ENCODE measurements at regions not wholly inside any gene's neighbourhood (a gene's known extent, or its start where the extent isn't known, plus 50 kb on each side); places are given as distances from the start of the nearest gene placed in this dataset.

DNA sequence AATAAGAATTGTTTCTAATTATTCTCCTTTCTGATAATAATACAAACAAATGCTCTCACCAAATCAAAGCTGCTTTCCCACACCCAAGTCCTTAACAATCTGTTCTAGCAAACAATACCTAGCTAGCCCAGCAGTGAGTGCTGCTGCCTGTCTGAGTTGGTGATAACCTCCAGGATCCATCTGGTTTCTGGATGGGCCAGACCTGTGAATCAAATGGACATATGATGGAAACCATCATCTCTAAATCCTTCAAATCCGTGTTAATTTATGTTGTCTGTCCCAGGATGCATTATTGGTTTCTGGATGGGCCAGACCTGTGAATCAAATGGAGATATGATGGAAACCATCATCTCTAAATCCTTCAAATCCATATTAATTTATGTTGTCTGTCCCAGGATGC, 1230.0 kb downstream of the AMY1C start:
- TF ChIP-seq POLR2A (IDR thresholded peaks at IDR 0.05), result no peak
- TF ChIP-seq, protein P1, sequence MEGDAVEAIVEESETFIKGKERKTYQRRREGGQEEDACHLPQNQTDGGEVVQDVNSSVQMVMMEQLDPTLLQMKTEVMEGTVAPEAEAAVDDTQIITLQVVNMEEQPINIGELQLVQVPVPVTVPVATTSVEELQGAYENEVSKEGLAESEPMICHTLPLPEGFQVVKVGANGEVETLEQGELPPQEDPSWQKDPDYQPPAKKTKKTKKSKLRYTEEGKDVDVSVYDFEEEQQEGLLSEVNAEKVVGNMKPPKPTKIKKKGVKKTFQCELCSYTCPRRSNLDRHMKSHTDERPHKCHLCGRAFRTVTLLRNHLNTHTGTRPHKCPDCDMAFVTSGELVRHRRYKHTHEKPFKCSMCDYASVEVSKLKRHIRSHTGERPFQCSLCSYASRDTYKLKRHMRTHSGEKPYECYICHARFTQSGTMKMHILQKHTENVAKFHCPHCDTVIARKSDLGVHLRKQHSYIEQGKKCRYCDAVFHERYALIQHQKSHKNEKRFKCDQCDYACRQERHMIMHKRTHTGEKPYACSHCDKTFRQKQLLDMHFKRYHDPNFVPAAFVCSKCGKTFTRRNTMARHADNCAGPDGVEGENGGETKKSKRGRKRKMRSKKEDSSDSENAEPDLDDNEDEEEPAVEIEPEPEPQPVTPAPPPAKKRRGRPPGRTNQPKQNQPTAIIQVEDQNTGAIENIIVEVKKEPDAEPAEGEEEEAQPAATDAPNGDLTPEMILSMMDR (IDR thresholded peaks at IDR 0.05 in 4 of 5, conservative IDR thresholded peaks at IDR 0.05 in 1 of 5), result no peak
